H1 (cell line): ENCODE measurements at regions not wholly inside any gene's neighbourhood (a gene's known extent, or its start where the extent isn't known, plus 50 kb on each side); places are given as distances from the start of the nearest gene placed in this dataset.

Source experiments
- CTCF ChIA-PET: fragments of 300-600 bp; sonication (Branson Sonifier 250); formaldehyde crosslinking; loops from one replicate; lab custom pipeline; 2021; ENCODE audit not compliant: partially characterized antibody; lab: Charles Lee
- POLR2A ChIA-PET: fragments of 300-600 bp; sonication (Branson Sonifier 250); formaldehyde crosslinking; loops from one replicate; lab custom pipeline; 2021; ENCODE audit warnings: inconsistent platforms; ENCODE audit not compliant: partially characterized antibody; lab: Charles Lee
- DNase-seq, 2 experiments: peaks; one replicate each; pipeline versions ENCODE4 v3.0.0 to v3.0.0-alpha.2; 2010 to 2022; ENCODE audit warnings: low spot score in 2 of 2, low read depth in 1 of 2, mixed read lengths in 1 of 2
- FAIRE-seq: peaks from 2 replicates; lab custom pipeline; 2011; peaks lifted over from hg19 to GRCh38; lab: Jason Lieb, UNC
- H2AFZ ChIP-seq: 2 replicates; pipeline ENCODE4 v1.8.1; 2012; ENCODE audit warnings: low read length, inconsistent platforms
- H2AK5ac ChIP-seq: 2 replicates; pipeline ENCODE4 v1.6.1; 2013; ENCODE audit warnings: low read depth, low read length
- H2BK120ac ChIP-seq: replicated peaks from 2 replicates; pipeline ENCODE3; 2013; ENCODE audit warnings: low read depth, low read length, inconsistent platforms
- H2BK12ac ChIP-seq: 2 replicates; pipeline ENCODE4 v1.6.1; 2013; ENCODE audit warnings: low read depth, low read length
- H2BK15ac ChIP-seq: 2 replicates; pipeline ENCODE4 v1.6.1; 2013; ENCODE audit warnings: low read length
- H2BK20ac ChIP-seq: 2 replicates; pipeline ENCODE4 v1.6.1; 2013; ENCODE audit warnings: low read length
- H2BK5ac ChIP-seq: 2 replicates; pipeline ENCODE4 v1.6.1; 2013; ENCODE audit warnings: low read depth, low read length
- H3K14ac ChIP-seq: 2 replicates; pipeline ENCODE4 v1.6.1; 2013; ENCODE audit warnings: inconsistent platforms; ENCODE audit not compliant: insufficient read length
- H3K18ac ChIP-seq: 2 replicates; pipeline ENCODE4 v1.6.1; 2013; ENCODE audit warnings: low read length; ENCODE audit errors: extremely low read depth
- H3K23ac ChIP-seq: 2 replicates; pipeline ENCODE4 v1.6.1; 2013; ENCODE audit warnings: inconsistent platforms; ENCODE audit not compliant: insufficient read length
- H3K23me2 ChIP-seq: 2 replicates; pipeline ENCODE4 v1.6.1; 2013; ENCODE audit warnings: low read depth, low read length
- H3K27ac ChIP-seq: 2 replicates; pipeline ENCODE4 v1.6.1; 2011; ENCODE audit warnings: low read depth, low read length, inconsistent platforms
- H3K27me3 ChIP-seq, 4 experiments: replicated peaks in 1 of 4; 1 replicate in 1 of 4; 2 replicates in 3 of 4; pipeline versions ENCODE4 v1.6.1 to v1.8.1; 2011 to 2013; ENCODE audit warnings: low read length in 3 of 4, mild to moderate bottlenecking in 3 of 4, inconsistent platforms in 2 of 4, mixed read lengths in 2 of 4, moderate library complexity in 1 of 4; ENCODE audit not compliant: control insufficient read depth in 3 of 4, insufficient read depth in 3 of 4; ENCODE audit errors: extremely low read depth in 1 of 4
- H3K36me3 ChIP-seq, 4 experiments: 2 replicates each; pipeline versions ENCODE4 v1.6.1 to v1.8.1; 2011 to 2013; ENCODE audit warnings: mild to moderate bottlenecking in 4 of 4, low read length in 3 of 4, moderate library complexity in 2 of 4, control low read depth in 1 of 4, inconsistent platforms in 1 of 4; ENCODE audit not compliant: insufficient read depth in 4 of 4, control insufficient read depth in 2 of 4
- H3K4ac ChIP-seq: replicated peaks from 2 replicates; pipeline ENCODE3; 2013; ENCODE audit warnings: low read length, low read depth, mixed read lengths, inconsistent platforms; ENCODE audit not compliant: insufficient read length
- H3K4me1 ChIP-seq, 4 experiments: replicated peaks in 1 of 4; 1 replicate in 1 of 4; 2 replicates in 3 of 4; pipeline versions ENCODE4 v1.6.1 to v1.8.1; 2011 to 2013; ENCODE audit warnings: low read length in 3 of 4, inconsistent platforms in 2 of 4, mixed read lengths in 1 of 4; ENCODE audit not compliant: insufficient read depth in 4 of 4, control insufficient read depth in 3 of 4
- H3K4me2 ChIP-seq, 2 experiments: 2 replicates each; pipeline versions ENCODE4 v1.6.1 to v1.8.1; 2011 to 2013; ENCODE audit warnings: low read depth in 2 of 2, low read length in 2 of 2, control low read depth in 1 of 2, inconsistent platforms in 1 of 2, mild to moderate bottlenecking in 1 of 2; ENCODE audit not compliant: insufficient read depth in 1 of 2
- H3K4me3 ChIP-seq, 4 experiments: fragments of 200-600, 300-600 bp in 1 of 4; sonication (generic), shearing (Covaris generic), sonication (Bioruptor Twin) in 1 of 4; 2 replicates each; pipeline versions ENCODE4 v1.5.1 to v1.8.1; 2011 to 2016; ENCODE audit warnings: low read length in 4 of 4, low read depth in 3 of 4, control low read depth in 2 of 4, inconsistent platforms in 2 of 4, mild to moderate bottlenecking in 2 of 4, mixed read lengths in 1 of 4, moderate library complexity in 1 of 4; ENCODE audit not compliant: insufficient read depth in 2 of 4; ENCODE audit errors: extremely low read depth in 1 of 4
- H3K56ac ChIP-seq: replicated peaks from 2 replicates; pipeline ENCODE3; 2013; ENCODE audit warnings: low read depth, mild to moderate bottlenecking, mixed read lengths, low read length, inconsistent platforms; ENCODE audit not compliant: insufficient read length
- H3K79me1 ChIP-seq: 2 replicates; pipeline ENCODE4 v1.6.1; 2013; ENCODE audit warnings: low read depth, low read length, control low read depth
- H3K79me2 ChIP-seq, 2 experiments: 2 replicates each; pipeline versions ENCODE4 v1.6.1 to v1.8.1; 2012 to 2013; ENCODE audit warnings: low read length in 2 of 2, mild to moderate bottlenecking in 2 of 2, inconsistent platforms in 1 of 2; ENCODE audit not compliant: insufficient read depth in 2 of 2, control insufficient read depth in 1 of 2
- H3K9ac ChIP-seq, 4 experiments: replicated peaks in 1 of 4; 1 replicate in 1 of 4; 2 replicates in 3 of 4; pipeline versions ENCODE4 v1.6.1 to v1.8.1; 2011 to 2013; ENCODE audit warnings: low read depth in 3 of 4, low read length in 3 of 4, control low read depth in 2 of 4, mild to moderate bottlenecking in 2 of 4, moderate library complexity in 2 of 4, inconsistent platforms in 1 of 4; ENCODE audit errors: extremely low read depth in 1 of 4
- H3K9me3 ChIP-seq, 2 experiments: 2 replicates each; pipeline versions ENCODE4 v1.6.1 to v1.8.1; 2012 to 2013; ENCODE audit warnings: mild to moderate bottlenecking in 2 of 2, moderate library complexity in 2 of 2, control low read depth in 1 of 2, inconsistent platforms in 1 of 2, low read depth in 1 of 2, low read length in 1 of 2, mixed read lengths in 1 of 2; ENCODE audit not compliant: insufficient read depth in 2 of 2
- H4K20me1 ChIP-seq, 2 experiments: replicated peaks in 1 of 2; 2 replicates each; pipeline versions ENCODE3 to v1.8.1; 2011 to 2013; ENCODE audit warnings: inconsistent platforms in 2 of 2, low read length in 2 of 2, mild to moderate bottlenecking in 1 of 2; ENCODE audit not compliant: insufficient read depth in 2 of 2, control insufficient read depth in 1 of 2
- H4K5ac ChIP-seq: 2 replicates; pipeline ENCODE4 v1.6.1; 2013; ENCODE audit warnings: low read length, low read depth, mixed read lengths, inconsistent platforms; ENCODE audit not compliant: insufficient read length
- H4K8ac ChIP-seq: 2 replicates; pipeline ENCODE4 v1.8.0; 2013; ENCODE audit warnings: mild to moderate bottlenecking, moderate library complexity, low read length, inconsistent platforms; ENCODE audit not compliant: insufficient read depth; ENCODE audit errors: extremely low read depth
- H4K91ac ChIP-seq: replicated peaks from 2 replicates; pipeline ENCODE3; 2013; ENCODE audit warnings: low read length, mixed read lengths, inconsistent platforms; ENCODE audit not compliant: insufficient read length
- RAD21 ChIP-seq, 2 experiments: IDR thresholded peaks in 1 of 2; conservative IDR thresholded peaks in 1 of 2; 2 replicates each; pipeline ENCODE4 v1.6.1; 2011; ENCODE audit warnings: low read depth in 2 of 2, low read length in 2 of 2, improper control_type of control experiment in 1 of 2, inconsistent platforms in 1 of 2, mild to moderate bottlenecking in 1 of 2, moderate library complexity in 1 of 2
- TEAD4 ChIP-seq: IDR thresholded peaks from 2 replicates; pipeline ENCODE4 v1.6.1; 2012; ENCODE audit warnings: low read depth, low read length, inconsistent platforms, mixed read lengths
- ZNF274 ChIP-seq: IDR thresholded peaks from 2 replicates; pipeline ENCODE4 v1.7.0; 2012; ENCODE audit warnings: low read length, borderline replicate concordance; ENCODE audit errors: extremely low read depth
- WGBS, 2 experiments: shearing (Covaris generic) in 1 of 2; methylation state at CpG; one replicate each; pipeline versions ENCODE4 v1.1.6 to v1.1.7; 2013 to 2015; ENCODE audit warnings: low lambda C conversion rate in 2 of 2, mixed read lengths in 2 of 2, inconsistent platforms in 1 of 2, low coverage in 1 of 2, missing lambda C conversion rate in 1 of 2; ENCODE audit not compliant: insufficient replicate concordance in 2 of 2, insufficient coverage in 1 of 2, insufficient read length in 1 of 2; ENCODE audit errors: extremely low coverage in 1 of 2, missing lambda C conversion rate in 1 of 2; 5-methylcytosine and 5-hydroxymethylcytosine counted together
- TF ChIP-seq, protein P1 (sequence below), 3 experiments: IDR thresholded peaks; 1 replicate in 2 of 3; 2 replicates in 1 of 3; pipeline versions ENCODE4 v1.5.1 to v1.6.1; 2011; ENCODE audit warnings: low read length in 3 of 3, mild to moderate bottlenecking in 3 of 3, inconsistent platforms in 2 of 3, low read depth in 1 of 3, moderate library complexity in 1 of 3; ENCODE audit not compliant: insufficient read depth in 1 of 3; ENCODE audit errors: control extremely low read depth in 1 of 3

DNA sequence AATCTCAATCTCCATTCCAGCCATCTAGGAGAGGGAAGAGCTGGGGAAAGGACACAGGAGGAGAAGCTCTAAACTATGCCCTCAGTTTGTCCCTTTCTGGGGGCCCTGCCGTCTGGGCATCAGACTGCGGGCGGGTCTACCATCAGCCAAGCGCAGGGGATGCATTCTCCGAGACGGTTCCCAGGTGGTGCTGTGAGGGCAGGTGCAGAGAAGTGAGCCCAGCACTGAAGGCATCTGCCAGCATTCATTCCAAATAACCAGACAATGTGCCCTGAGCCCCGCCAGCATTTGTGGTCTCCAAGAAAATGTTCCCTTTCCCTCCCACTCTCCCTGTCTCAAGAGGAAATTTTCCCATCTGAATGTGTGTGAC, 265.7 kb downstream of the XXYLT1 start:
- POLR2A ChIA-PET: no interaction called here
- no peak overlapping the region for H4K5ac ChIP-seq
- FAIRE-seq (no peak), DNase-seq (peak in 1 of 2 experiments; percentile 54)
- H3K36me3 ChIP-seq: no peaks in the 10 kb centered on the region
- H2AFZ ChIP-seq: no peak overlapping the region
- H3K23me2 ChIP-seq: no peaks in the 10 kb centered on the region
- TF ChIP-seq TEAD4 (0 out of 2 replicates have a peak, but pooled peaks have one; percentile 5), ZNF274 (no peak), RAD21 (IDR thresholded peaks at IDR 0.05 in 1 of 2, conservative IDR thresholded peaks at IDR 0.05 in 1 of 2; ENCODE audit: low read depth in 2 of 2, low read length in 2 of 2) (peak; percentile 45 to 61)
- TF ChIP-seq, protein P1, sequence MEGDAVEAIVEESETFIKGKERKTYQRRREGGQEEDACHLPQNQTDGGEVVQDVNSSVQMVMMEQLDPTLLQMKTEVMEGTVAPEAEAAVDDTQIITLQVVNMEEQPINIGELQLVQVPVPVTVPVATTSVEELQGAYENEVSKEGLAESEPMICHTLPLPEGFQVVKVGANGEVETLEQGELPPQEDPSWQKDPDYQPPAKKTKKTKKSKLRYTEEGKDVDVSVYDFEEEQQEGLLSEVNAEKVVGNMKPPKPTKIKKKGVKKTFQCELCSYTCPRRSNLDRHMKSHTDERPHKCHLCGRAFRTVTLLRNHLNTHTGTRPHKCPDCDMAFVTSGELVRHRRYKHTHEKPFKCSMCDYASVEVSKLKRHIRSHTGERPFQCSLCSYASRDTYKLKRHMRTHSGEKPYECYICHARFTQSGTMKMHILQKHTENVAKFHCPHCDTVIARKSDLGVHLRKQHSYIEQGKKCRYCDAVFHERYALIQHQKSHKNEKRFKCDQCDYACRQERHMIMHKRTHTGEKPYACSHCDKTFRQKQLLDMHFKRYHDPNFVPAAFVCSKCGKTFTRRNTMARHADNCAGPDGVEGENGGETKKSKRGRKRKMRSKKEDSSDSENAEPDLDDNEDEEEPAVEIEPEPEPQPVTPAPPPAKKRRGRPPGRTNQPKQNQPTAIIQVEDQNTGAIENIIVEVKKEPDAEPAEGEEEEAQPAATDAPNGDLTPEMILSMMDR (IDR thresholded peaks at IDR 0.05; ENCODE audit: control extremely low read depth in 1 of 3, insufficient read depth in 1 of 3, low read depth in 1 of 3, low read length in 3 of 3): peak; percentile 34 to 52 (median 42); a peak in 3 of 4 replicates
- CTCF ChIA-PET: interaction anchor here (0.6 to 2.3 kb wide), 21 partner anchors 9 to 513 kb away, joined by 3 to 10 read pairs (median 4); partner anchors contain the start of gene XXYLT1
- H3K27ac ChIP-seq: no peak overlapping the region
- no peaks in the 10 kb centered on the region for H3K79me1 ChIP-seq
- no peak overlapping the region for H4K8ac ChIP-seq
- no peaks in the 10 kb centered on the region for H4K20me1 ChIP-seq
- H3K4me1 ChIP-seq: no peaks in the 10 kb centered on the region; a peak in 3 of 7 replicates
- H3K4me2 ChIP-seq: no peak overlapping the region
- no peak overlapping the region for H2BK5ac ChIP-seq
- no peak overlapping the region for H4K91ac ChIP-seq
- H3K27me3 ChIP-seq: no peaks in the 10 kb centered on the region
- H3K4me3 ChIP-seq: no peak overlapping the region
- H3K9ac ChIP-seq: no peak overlapping the region
- 87% methylated on average over 7 of the region's 7 CpGs; no CpG with 5 or more reads in 1 of the 2 experiments for WGBS, 2 experiments
- H2BK12ac ChIP-seq: no peak overlapping the region
- no peak overlapping the region for H3K18ac ChIP-seq
- no peak overlapping the region for H2BK20ac ChIP-seq
- H3K4ac ChIP-seq: no peak overlapping the region
- no peak overlapping the region for H2AK5ac ChIP-seq
- no peak overlapping the region for H3K14ac ChIP-seq
- no peak overlapping the region for H2BK120ac ChIP-seq
- no peak overlapping the region for H3K23ac ChIP-seq
- no peak overlapping the region for H3K56ac ChIP-seq
- H3K79me2 ChIP-seq: no peaks in the 10 kb centered on the region
- no peak overlapping the region for H2BK15ac ChIP-seq
- peaks cover 4 to 7% of the 10 kb centered on the region in 2 experiments; a peak in 3 of 4 replicates for H3K9me3 ChIP-seq
